Pancreas (tissue), 10 donors: ENCODE measurements at regions not wholly inside any gene's neighbourhood (a gene's known extent, or its start where the extent isn't known, plus 50 kb on each side); places are given as distances from the start of the nearest gene placed in this dataset.
A peak's percentile ranks its signal among the peaks of the same experiment; 100 is the strongest.

Source experiments
- ATAC-seq, 4 donors: fragments of 200-7000 bp; cut with Tn5 transposase; one replicate each; pipeline versions ENCODE4 v1.8.0 to v1.9.1; 2020; ENCODE audit warnings: mild to moderate bottlenecking in 4 of 4, moderate library complexity in 4 of 4
- DNase-seq, 6 donors: peaks; one replicate each; pipeline ENCODE4 v3.0.0-alpha.2; 2020
- FAIRE-seq: peaks from 2 replicates; lab custom pipeline; 2012; peaks lifted over from hg19 to GRCh38; lab: Jason Lieb, UNC
- H3K27ac ChIP-seq, 4 donors: fragments of 200-600 bp; sonication (generic); 1 replicate in 3 of 4; 2 replicates in 1 of 4; pipeline versions ENCODE4 v1.5.0 to v1.8.0; 2020
- H3K27me3 ChIP-seq, 4 donors: fragments of 200-600 bp; one replicate each; pipeline ENCODE4 v1.8.0; 2021
- H3K36me3 ChIP-seq, 3 donors: fragments of 200-600 bp; sonication (generic) in 1 of 3; one replicate each; pipeline versions ENCODE4 v1.5.0 to v1.8.0; 2020 to 2021
- H3K4me1 ChIP-seq, 3 donors: fragments of 200-600 bp; one replicate each; pipeline ENCODE4 v1.8.0; 2021
- H3K4me3 ChIP-seq, 4 donors: fragments of 200-600 bp; sonication (generic) in 2 of 4; one replicate each; pipeline versions ENCODE4 v1.5.0 to v1.8.0; 2020 to 2021
- H3K9me3 ChIP-seq, 4 donors: fragments of 200-600 bp; one replicate each; pipeline ENCODE4 v1.8.0; 2021
- CTCF ChIP-seq, 4 donors: fragments of 200-600 bp; sonication (generic) in 3 of 4; IDR thresholded peaks; one replicate each; pipeline versions ENCODE4 v1.5.0 to v1.8.0; 2021; ENCODE audit warnings: antibody characterized with exemption in 4 of 4
- WGBS, 2 donors: extraction: QIAGEN DNeasy Blood & Tissue Kit; methylation state at CpG; one replicate each; pipeline ENCODE4 v1.1.7; 2013; 5-methylcytosine and 5-hydroxymethylcytosine counted together
- intact Hi-C, 3 donors: fragments of 100-400 bp; cut with DNase I; formaldehyde crosslinking; loops; one replicate each; pipeline versions ENCODE4 v1.11.1 to v1.14.2; 2022
- donor health status: healthy with polysubstance abuse.
- donor health status: DM: no; HTN: no; CAD: no; lungs with moderate emphysema.
- donor health status: DM: no; HTN: no; CAD: no.
- donor health status: control.
- donor health status: control.
- donor health status: Bipolar disorder and iron deficiency.
- donor health status: DM: yes; HTN: yes; CAD: no.
- donor health status: DM: no; HTN: no; CAD: no.
- donor health status: DM: no; HTN: no; CAD: no.
- donor health status: DM: yes; HTN: yes; CAD: no.

GRCh38 chr9:38289866-38290245 lies 102.6 kb upstream of the ALDH1B1 start:
- Histone ChIP-seq H3K36me3 (no peaks in the 10 kb centered on the region), H3K4me1 (no peaks in the 10 kb centered on the region), H3K4me3 (no peak overlapping the region), H3K9me3 (no peaks in the 10 kb centered on the region), H3K27me3 (no peaks in the 10 kb centered on the region), H3K27ac (no peak overlapping the region)
- no peak for FAIRE-seq
- intact Hi-C loops = loop anchor here in 1 of 3 donors (5.0 kb wide), 1 partner anchor 33 kb away; no protein-coding TSS in a partner anchor
- no peak for TF ChIP-seq CTCF (IDR thresholded peaks at IDR 0.05)
- ATAC-seq = peak in 2 of 4 donors; percentile 25 to 49
- 69 to 81% methylated on average over 11 of the region's 11 CpGs for WGBS, 2 donors
- DNase-seq = peak in 2 of 6 donors; percentile 22 to 41

GRCh38 chr9:38289236-38289865 lies 103.2 kb upstream of the ALDH1B1 start:
- no peaks in the 10 kb centered on the region for H3K36me3 ChIP-seq
- WGBS, 2 donors = 83 to 89% methylated on average over 4 of the region's 4 CpGs
- no peak for DNase-seq
- no peak overlapping the region for H3K4me3 ChIP-seq
- H3K4me1 ChIP-seq = no peaks in the 10 kb centered on the region
- no peaks in the 10 kb centered on the region for H3K9me3 ChIP-seq
- no peak for TF ChIP-seq CTCF (IDR thresholded peaks at IDR 0.05)
- no peak overlapping the region for H3K27ac ChIP-seq
- no peaks in the 10 kb centered on the region for H3K27me3 ChIP-seq
- ATAC-seq = no peak
- intact Hi-C loops = no loop called here
- no peak for FAIRE-seq

- Histone ChIP-seq H3K27ac (no peak overlapping the region), H3K9me3 (no peaks in the 10 kb centered on the region), H3K4me1 (no peaks in the 10 kb centered on the region), H3K4me3 (no peak overlapping the region), H3K36me3 (no peaks in the 10 kb centered on the region), H3K27me3 (no peaks in the 10 kb centered on the region)
- intact Hi-C loops = no loop called here
- DNase-seq (no peak), FAIRE-seq (no peak), ATAC-seq (no peak)
- no peak for TF ChIP-seq CTCF (IDR thresholded peaks at IDR 0.05)
- WGBS, 2 donors = 92 to 95% methylated on average over 2 of the region's 2 CpGs
Measured at GRCh38 chr9:38288502-38288901, 104.0 kb upstream of the ALDH1B1 start.

GRCh38 chr9:38287420-38287985 lies 105.0 kb upstream of the ALDH1B1 start:
- Histone ChIP-seq H3K9me3 (no peaks in the 10 kb centered on the region), H3K4me3 (no peak overlapping the region), H3K27me3 (no peaks in the 10 kb centered on the region), H3K27ac (no peak overlapping the region), H3K4me1 (no peaks in the 10 kb centered on the region), H3K36me3 (no peaks in the 10 kb centered on the region)
- FAIRE-seq (no peak), DNase-seq (no peak), ATAC-seq (no peak)
- 89 to 95% methylated on average over 2 of the region's 2 CpGs for WGBS, 2 donors
- no peak for TF ChIP-seq CTCF (IDR thresholded peaks at IDR 0.05)
- intact Hi-C loops = no loop called here

GRCh38 chr9:38286766-38287165 lies 105.7 kb upstream of the ALDH1B1 start:
- no peak for FAIRE-seq
- no peak for ATAC-seq
- Histone ChIP-seq H3K36me3 (no peaks in the 10 kb centered on the region), H3K9me3 (no peaks in the 10 kb centered on the region), H3K27ac (no peak overlapping the region), H3K4me3 (no peak overlapping the region), H3K4me1 (no peaks in the 10 kb centered on the region), H3K27me3 (no peaks in the 10 kb centered on the region)
- TF ChIP-seq CTCF (IDR thresholded peaks at IDR 0.05) = no peak
- no peak for DNase-seq
- 92 to 96% methylated on average over 2 of the region's 2 CpGs for WGBS, 2 donors
- intact Hi-C loops = no loop called here
